Epithelial cell of esophagus (primary cell): ENCODE measurements at regions not wholly inside any gene's neighbourhood (a gene's known extent, or its start where the extent isn't known, plus 50 kb on each side); places are given as distances from the start of the nearest gene placed in this dataset.
"Not testable (repeated sequence)": the region's sequence is repeated elsewhere in the genome, so short reads cannot be mapped to it uniquely, and the experiment has no call there.

ENCODE experiments used
- DNase-seq: peaks from one replicate; pipeline ENCODE4 v3.0.0; 2010; ENCODE audit warnings: low read depth
- H3K4me3 ChIP-seq: 2 replicates; pipeline ENCODE4 v1.5.1; 2011; ENCODE audit warnings: mild to moderate bottlenecking, low read length, control low read depth
- TF ChIP-seq, protein P1 (sequence below): IDR thresholded peaks from 2 replicates; pipeline ENCODE4 v1.5.1; 2011; ENCODE audit warnings: low read depth, mild to moderate bottlenecking, low read length, control low read depth, inconsistent platforms; ENCODE audit not compliant: insufficient read depth; ENCODE audit errors: missing control alignments

DNA sequence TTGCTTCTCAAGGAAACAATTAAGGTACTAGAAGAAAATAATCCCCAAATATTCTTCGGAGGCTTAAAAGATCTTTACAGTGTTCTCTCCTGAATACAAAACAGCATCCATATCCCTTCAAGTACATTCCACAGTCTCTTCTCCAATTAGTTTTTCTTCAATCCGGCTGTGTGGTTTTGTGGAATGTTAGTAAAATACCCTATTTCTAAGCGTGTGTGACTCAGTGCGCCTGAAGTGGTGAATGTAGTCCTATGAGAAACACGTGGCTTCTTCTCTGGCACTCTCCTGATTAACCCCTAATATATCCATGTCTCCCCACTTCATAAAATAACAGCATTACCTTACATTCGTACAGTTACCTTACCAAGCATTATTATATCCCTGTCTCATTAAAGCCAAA, 570.2 kb downstream of the ARL4A start:
- TF ChIP-seq, protein P1, sequence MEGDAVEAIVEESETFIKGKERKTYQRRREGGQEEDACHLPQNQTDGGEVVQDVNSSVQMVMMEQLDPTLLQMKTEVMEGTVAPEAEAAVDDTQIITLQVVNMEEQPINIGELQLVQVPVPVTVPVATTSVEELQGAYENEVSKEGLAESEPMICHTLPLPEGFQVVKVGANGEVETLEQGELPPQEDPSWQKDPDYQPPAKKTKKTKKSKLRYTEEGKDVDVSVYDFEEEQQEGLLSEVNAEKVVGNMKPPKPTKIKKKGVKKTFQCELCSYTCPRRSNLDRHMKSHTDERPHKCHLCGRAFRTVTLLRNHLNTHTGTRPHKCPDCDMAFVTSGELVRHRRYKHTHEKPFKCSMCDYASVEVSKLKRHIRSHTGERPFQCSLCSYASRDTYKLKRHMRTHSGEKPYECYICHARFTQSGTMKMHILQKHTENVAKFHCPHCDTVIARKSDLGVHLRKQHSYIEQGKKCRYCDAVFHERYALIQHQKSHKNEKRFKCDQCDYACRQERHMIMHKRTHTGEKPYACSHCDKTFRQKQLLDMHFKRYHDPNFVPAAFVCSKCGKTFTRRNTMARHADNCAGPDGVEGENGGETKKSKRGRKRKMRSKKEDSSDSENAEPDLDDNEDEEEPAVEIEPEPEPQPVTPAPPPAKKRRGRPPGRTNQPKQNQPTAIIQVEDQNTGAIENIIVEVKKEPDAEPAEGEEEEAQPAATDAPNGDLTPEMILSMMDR = no peak
- DNase-seq = no peak
- no peak overlapping the region for H3K4me3 ChIP-seq

DNA sequence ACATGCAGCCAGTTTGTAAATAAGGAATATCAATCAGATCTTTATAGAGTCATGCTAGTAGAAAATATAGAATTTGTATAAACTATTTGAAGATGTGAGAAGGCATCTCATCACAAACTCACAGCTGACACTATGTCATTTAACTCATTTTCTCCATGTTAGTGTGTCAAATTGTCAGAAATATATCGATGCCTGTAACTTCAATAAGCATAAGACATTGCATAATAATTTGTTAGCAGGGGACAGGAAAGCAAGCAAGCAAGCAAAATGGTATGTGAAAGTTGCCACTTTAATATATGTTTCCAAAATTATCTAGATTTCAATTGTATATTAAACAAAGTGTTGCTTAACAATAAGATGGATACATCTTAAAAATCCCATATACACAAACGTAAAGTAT, 571.0 kb downstream of the ARL4A start:
- TF ChIP-seq, protein P1 = no peak

DNA sequence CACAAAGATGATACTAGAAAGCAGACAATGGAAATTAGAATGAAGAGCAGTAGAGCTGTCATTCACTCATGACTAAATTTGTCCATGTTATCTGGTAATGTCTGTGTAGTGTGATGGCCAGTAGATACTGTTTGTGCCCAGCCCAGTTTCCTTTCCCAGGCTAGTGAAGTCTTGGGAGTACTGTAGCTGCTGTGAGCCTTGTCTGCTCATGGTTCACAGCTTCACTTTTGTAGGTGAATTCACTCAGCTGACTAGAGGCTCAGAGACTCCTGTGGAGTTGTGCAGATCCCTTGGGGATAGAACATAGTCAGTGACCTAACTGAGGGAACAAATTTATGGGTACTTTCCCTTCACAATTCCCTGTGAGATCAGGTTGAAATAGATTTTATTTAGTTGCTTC, 572.5 kb downstream of the ARL4A start:
- H3K4me3 ChIP-seq = no peak overlapping the region
- TF ChIP-seq, protein P1 = no peak
- DNase-seq = no peak

More for the DNA sequence above, 571.0 kb downstream of the ARL4A start:
- H3K4me3 ChIP-seq = no peak overlapping the region
- no peak for DNase-seq

GRCh38 chr7:13262929-13263530, 575.6 kb downstream of the ARL4A start:
- no peak overlapping the region for H3K4me3 ChIP-seq
- TF ChIP-seq, protein P1 = peak; percentile 57
- peak; percentile 58 for DNase-seq

DNA sequence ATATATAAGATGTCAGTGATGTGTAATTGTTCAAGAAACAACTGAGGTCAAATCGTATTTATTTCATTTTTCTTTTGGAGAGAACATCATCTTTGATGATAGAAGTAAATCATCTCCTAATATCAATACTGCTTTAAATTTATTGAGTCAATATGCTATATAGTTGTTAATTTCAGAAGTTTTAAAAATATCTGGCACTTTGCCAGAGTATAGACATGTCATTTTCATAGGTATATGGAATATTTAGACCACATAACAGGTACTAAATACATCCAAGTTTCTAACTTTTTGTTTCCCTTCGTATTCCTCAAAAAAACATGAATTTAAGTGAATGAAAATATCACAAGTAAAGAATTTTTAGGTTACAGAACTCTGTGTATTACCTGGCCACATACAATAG, 577.8 kb downstream of the ARL4A start:
- H3K4me3 ChIP-seq = no peak overlapping the region
- no peak for DNase-seq
- TF ChIP-seq, protein P1 = no peak

DNA sequence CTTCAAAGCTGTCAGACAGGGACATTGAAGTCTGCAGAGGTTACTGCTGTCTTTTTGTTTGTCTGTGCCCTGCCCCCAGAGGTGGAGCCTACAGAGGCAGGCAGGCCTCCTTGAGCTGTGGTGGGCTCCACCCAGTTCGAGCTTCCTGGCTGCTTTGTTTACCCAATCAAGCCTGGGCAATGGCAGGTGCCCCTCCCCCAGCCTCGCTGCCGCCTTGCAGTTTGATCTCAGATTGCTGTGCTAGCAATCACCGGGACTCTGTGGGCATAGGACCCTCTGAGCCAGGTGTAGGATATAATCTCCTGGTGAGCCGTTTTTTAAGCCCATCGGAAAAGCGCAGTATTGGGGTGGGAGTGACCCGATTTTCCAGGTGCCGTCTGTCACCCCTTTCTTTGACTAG, 586.8 kb downstream of the ARL4A start:
- not testable (repeated sequence) for DNase-seq, H3K4me3 ChIP-seq

GRCh38 chr7:13276977-13277376, 589.5 kb downstream of the ARL4A start:
- no peak overlapping the region for H3K4me3 ChIP-seq
- TF ChIP-seq, protein P1 = no peak
- no peak for DNase-seq
